IPS-18a (cell line): ENCODE measurements at regions not wholly inside any gene's neighbourhood (a gene's known extent, or its start where the extent isn't known, plus 50 kb on each side); places are given as distances from the start of the nearest gene placed in this dataset.

Experiments
- H3K27ac ChIP-seq: one replicate; pipeline ENCODE4 v1.5.1; 2013; ENCODE audit warnings: low read length
- H3K27me3 ChIP-seq: one replicate; pipeline ENCODE4 v1.6.1; 2013; ENCODE audit warnings: mild to moderate bottlenecking, low read length; ENCODE audit not compliant: control insufficient read depth, insufficient read depth
- H3K36me3 ChIP-seq: one replicate; pipeline ENCODE4 v1.6.1; 2013; ENCODE audit warnings: low read depth, low read length; ENCODE audit not compliant: control insufficient read depth
- H3K4me1 ChIP-seq: one replicate; pipeline ENCODE4 v1.6.1; 2013; ENCODE audit warnings: low read depth, low read length; ENCODE audit not compliant: control insufficient read depth
- H3K4me3 ChIP-seq: one replicate; pipeline ENCODE4 v1.5.1; 2013; ENCODE audit warnings: low read length
- H3K9ac ChIP-seq: one replicate; pipeline ENCODE4 v1.6.1; 2013; ENCODE audit warnings: mild to moderate bottlenecking, low read length, moderate library complexity
- H3K9me3 ChIP-seq: one replicate; pipeline ENCODE4 v1.6.1; 2013; ENCODE audit warnings: low read depth, low read length; ENCODE audit not compliant: control insufficient read depth

- no peaks in the 10 kb centered on the region for H3K27me3 ChIP-seq
- peak overlapping the region; percentile 55 for H3K27ac ChIP-seq
- peak overlapping the region; percentile 35 for H3K4me3 ChIP-seq
- H3K36me3 ChIP-seq = no peaks in the 10 kb centered on the region
- peaks cover 32% of the 10 kb centered on the region for H3K4me1 ChIP-seq
- H3K9me3 ChIP-seq = no peaks in the 10 kb centered on the region
- H3K9ac ChIP-seq = no peak overlapping the region
These were observed 326.4 kb upstream of the SPHKAP start for GRCh38 chr2:228507870-228508269.

GRCh38 chr2:228507231-228507824 lies 325.8 kb upstream of the SPHKAP start:
- Histone ChIP-seq H3K36me3 (no peaks in the 10 kb centered on the region), H3K9me3 (no peaks in the 10 kb centered on the region), H3K9ac (no peak overlapping the region), H3K27me3 (no peaks in the 10 kb centered on the region), H3K27ac (peak overlapping the region; percentile 55), H3K4me3 (peak overlapping the region; percentile 35), H3K4me1 (peaks cover 32% of the 10 kb centered on the region)

DNA sequence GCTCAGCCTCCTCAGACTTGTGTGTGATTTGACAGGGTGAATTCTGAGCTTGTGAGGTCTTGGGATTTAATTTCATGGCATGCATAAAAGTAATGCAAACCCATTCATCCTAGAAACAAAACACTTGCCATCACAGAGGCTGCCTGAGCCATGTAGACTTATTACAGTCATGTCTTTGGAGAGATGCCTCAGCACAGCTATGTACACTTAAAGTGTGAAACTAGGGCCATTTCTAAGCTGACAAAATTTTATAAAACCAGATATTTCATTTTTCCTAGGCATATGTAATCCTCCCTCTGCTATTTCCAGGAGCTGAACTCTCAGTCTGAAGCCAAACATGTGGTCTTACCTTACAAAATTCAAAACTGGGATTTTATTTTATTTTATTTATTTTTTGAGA lies 322.2 kb upstream of the SPHKAP start:
- no peak overlapping the region for H3K27ac ChIP-seq
- H3K27me3 ChIP-seq = no peaks in the 10 kb centered on the region
- H3K36me3 ChIP-seq = no peaks in the 10 kb centered on the region
- no peak overlapping the region for H3K4me3 ChIP-seq
- H3K9me3 ChIP-seq = no peaks in the 10 kb centered on the region
- H3K9ac ChIP-seq = no peak overlapping the region
- H3K4me1 ChIP-seq = peaks cover 26% of the 10 kb centered on the region

GRCh38 chr2:228493852-228494251 lies 312.4 kb upstream of the SPHKAP start:
- Histone ChIP-seq H3K4me1 (no peaks in the 10 kb centered on the region), H3K36me3 (no peaks in the 10 kb centered on the region), H3K9me3 (no peaks in the 10 kb centered on the region)

DNA sequence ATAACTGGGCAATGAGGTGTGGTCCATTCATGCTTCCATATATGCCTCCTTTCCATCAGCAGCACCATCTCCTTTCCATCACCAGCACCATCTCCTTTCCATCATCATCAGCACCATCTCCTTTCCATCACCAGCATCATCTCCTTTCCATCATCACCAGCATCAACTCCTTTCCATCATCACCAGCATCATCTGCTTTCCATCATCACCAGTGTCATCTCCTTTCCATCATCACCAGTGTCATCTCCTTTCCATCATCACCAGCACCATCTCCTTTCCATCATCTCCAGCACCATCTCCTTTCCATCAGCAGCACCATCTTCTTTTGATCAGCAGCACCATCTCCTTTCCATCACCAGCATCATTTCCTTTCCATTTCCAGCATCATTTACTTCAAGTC lies 297.5 kb upstream of the SPHKAP start:
- no peaks in the 10 kb centered on the region for H3K27me3 ChIP-seq
- H3K27ac ChIP-seq = no peak overlapping the region
- no peaks in the 10 kb centered on the region for H3K36me3 ChIP-seq
- H3K9ac ChIP-seq = no peak overlapping the region
- H3K4me1 ChIP-seq = no peaks in the 10 kb centered on the region
- H3K4me3 ChIP-seq = no peak overlapping the region
- H3K9me3 ChIP-seq = no peaks in the 10 kb centered on the region

More at GRCh38 chr2:228493852-228494251, 312.4 kb upstream of the SPHKAP start:
- H3K27me3 ChIP-seq = no peaks in the 10 kb centered on the region
- no peak overlapping the region for H3K4me3 ChIP-seq
- H3K9ac ChIP-seq = no peak overlapping the region
- H3K27ac ChIP-seq = no peak overlapping the region

- Histone ChIP-seq H3K9ac (no peak overlapping the region), H3K4me3 (no peak overlapping the region), H3K4me1 (no peaks in the 10 kb centered on the region), H3K27me3 (no peaks in the 10 kb centered on the region), H3K36me3 (no peaks in the 10 kb centered on the region), H3K9me3 (no peaks in the 10 kb centered on the region), H3K27ac (no peak overlapping the region)
These were observed 293.0 kb upstream of the SPHKAP start for GRCh38 chr2:228474466-228474865.

GRCh38 chr2:228469721-228470120 lies 288.2 kb upstream of the SPHKAP start:
- H3K36me3 ChIP-seq = no peaks in the 10 kb centered on the region
- H3K9me3 ChIP-seq = no peaks in the 10 kb centered on the region
- peaks cover 3% of the 10 kb centered on the region for H3K4me1 ChIP-seq
- no peak overlapping the region for H3K4me3 ChIP-seq
- H3K27me3 ChIP-seq = no peaks in the 10 kb centered on the region
- H3K9ac ChIP-seq = no peak overlapping the region
- no peak overlapping the region for H3K27ac ChIP-seq

- Histone ChIP-seq H3K4me1 (peaks cover 3% of the 10 kb centered on the region), H3K9me3 (no peaks in the 10 kb centered on the region), H3K4me3 (no peak overlapping the region), H3K9ac (no peak overlapping the region), H3K27ac (no peak overlapping the region), H3K27me3 (no peaks in the 10 kb centered on the region), H3K36me3 (no peaks in the 10 kb centered on the region)
These were observed 285.4 kb upstream of the SPHKAP start for GRCh38 chr2:228466851-228467250.

DNA sequence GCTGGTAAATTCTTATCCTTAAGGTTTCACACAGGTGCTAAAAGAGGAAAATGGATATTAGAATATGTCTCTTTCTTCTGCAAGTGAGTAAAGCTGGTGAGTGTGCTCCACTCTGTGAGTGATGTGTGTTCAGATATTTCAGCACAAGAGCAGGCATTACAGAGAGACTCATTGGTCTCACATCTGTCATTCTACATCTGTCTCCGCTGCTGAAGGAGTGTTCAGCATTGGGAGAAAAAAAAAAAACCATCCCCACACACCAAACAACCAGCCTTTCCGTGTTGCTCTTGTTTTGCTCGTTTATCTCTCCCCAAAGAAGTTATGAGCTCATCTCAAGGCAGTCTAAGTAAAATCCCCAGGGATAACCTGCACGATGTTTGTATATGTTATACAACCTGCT lies 283.9 kb upstream of the SPHKAP start:
- Histone ChIP-seq H3K9me3 (no peaks in the 10 kb centered on the region), H3K4me1 (peaks cover 3% of the 10 kb centered on the region), H3K27ac (no peak overlapping the region), H3K4me3 (no peak overlapping the region), H3K27me3 (no peaks in the 10 kb centered on the region), H3K36me3 (no peaks in the 10 kb centered on the region), H3K9ac (no peak overlapping the region)

- H3K36me3 ChIP-seq = no peaks in the 10 kb centered on the region
- H3K27me3 ChIP-seq = no peaks in the 10 kb centered on the region
- H3K27ac ChIP-seq = no peak overlapping the region
- no peak overlapping the region for H3K4me3 ChIP-seq
- H3K9me3 ChIP-seq = peaks cover 15% of the 10 kb centered on the region
- H3K9ac ChIP-seq = no peak overlapping the region
- no peaks in the 10 kb centered on the region for H3K4me1 ChIP-seq
These were observed 276.9 kb upstream of the SPHKAP start for GRCh38 chr2:228458364-228458763.

DNA sequence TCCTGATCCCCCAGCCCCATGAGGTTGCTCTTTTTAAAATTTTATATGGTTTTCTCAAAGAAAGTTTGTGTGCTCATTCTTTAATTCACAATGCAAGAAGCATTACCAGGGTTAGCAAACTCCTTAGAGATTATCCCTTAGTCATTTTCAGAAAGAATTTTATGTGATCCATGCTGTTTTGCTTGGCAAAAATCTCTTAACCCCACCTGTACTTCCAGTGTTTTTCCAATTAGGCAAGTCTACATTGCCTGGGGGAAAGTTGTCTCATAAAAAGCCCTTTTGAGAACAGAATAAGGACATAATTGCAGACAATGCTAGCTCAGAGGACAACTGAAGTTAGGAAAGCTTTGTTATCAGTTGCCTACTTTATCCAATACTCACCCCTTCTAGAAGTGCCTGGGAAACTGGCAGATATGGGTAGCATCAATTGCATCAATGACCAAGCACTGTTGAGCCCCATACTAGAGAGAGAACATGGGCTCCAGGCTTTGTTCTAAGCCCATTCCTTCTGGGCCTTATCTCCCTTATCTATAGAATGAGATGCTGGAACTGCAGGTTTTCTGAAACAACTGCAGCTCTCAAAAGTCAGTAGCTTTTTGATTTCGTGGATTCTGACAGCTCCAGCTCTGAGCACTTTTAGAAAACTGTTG lies 265.9 kb upstream of the SPHKAP start:
- H3K27me3 ChIP-seq = no peaks in the 10 kb centered on the region
- H3K9ac ChIP-seq = no peak overlapping the region
- no peaks in the 10 kb centered on the region for H3K36me3 ChIP-seq
- no peaks in the 10 kb centered on the region for H3K9me3 ChIP-seq
- H3K4me1 ChIP-seq = peaks cover 3% of the 10 kb centered on the region
- no peak overlapping the region for H3K27ac ChIP-seq
- no peak overlapping the region for H3K4me3 ChIP-seq

DNA sequence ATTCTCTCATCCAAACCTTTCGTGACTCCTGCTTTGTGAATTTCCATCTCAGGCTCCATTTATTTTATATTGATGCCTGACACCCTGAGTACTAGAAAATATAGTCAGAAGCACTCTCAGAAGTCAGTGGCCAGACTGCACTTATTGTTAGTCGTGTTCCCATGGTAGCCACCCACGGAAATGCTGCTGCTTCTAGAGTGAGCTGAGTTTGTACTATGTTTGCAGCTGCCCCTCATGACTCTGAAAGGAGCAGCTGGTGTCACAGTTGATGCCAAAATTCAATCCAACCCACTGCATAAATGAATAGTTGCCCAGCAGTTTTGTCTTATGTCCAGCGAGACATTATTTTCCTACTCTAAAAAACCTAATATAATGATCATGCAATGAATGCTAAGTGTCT lies 265.2 kb upstream of the SPHKAP start:
- Histone ChIP-seq H3K4me3 (no peak overlapping the region), H3K4me1 (peaks cover 3% of the 10 kb centered on the region), H3K9ac (no peak overlapping the region), H3K27me3 (no peaks in the 10 kb centered on the region), H3K36me3 (no peaks in the 10 kb centered on the region), H3K27ac (no peak overlapping the region), H3K9me3 (no peaks in the 10 kb centered on the region)
